ENCODE measurements at regions not wholly inside any gene's neighbourhood (a gene's known extent, or its start where the extent isn't known, plus 50 kb on each side); places are given as distances from the start of the nearest gene placed in this dataset.

- TF ChIP-seq ARNTL (CRISPR knock-in tag; IDR thresholded peaks at IDR 0.05; ENCODE audit: borderline replicate concordance, low read depth) (no peak), GLIS3 (CRISPR knock-in tag; IDR thresholded peaks at IDR 0.05) (no peak), CSDC2 (CRISPR knock-in tag; IDR thresholded peaks at IDR 0.05) (no peak), BACH2 (CRISPR knock-in tag; IDR thresholded peaks at IDR 0.05; ENCODE audit: borderline replicate concordance) (no peak), TCF4 (CRISPR knock-in tag; IDR thresholded peaks at IDR 0.05; ENCODE audit: borderline replicate concordance) (no peak), ZNF70 (CRISPR knock-in tag; IDR thresholded peaks at IDR 0.05) (no peak)
These were observed 75.0 kb upstream of the SPATA16 start for GRCh38 chr3:173216063-173216462.
